Endodermal cell (in vitro differentiated cells): ENCODE measurements at regions not wholly inside any gene's neighbourhood (a gene's known extent, or its start where the extent isn't known, plus 50 kb on each side); places are given as distances from the start of the nearest gene placed in this dataset.

ENCODE experiments used
- DNase-seq: peaks from one replicate; pipeline ENCODE4 v3.0.0-alpha.2; 2017
- H3K27ac ChIP-seq: 2 replicates; pipeline ENCODE4 v1.5.1; 2013; ENCODE audit warnings: mild to moderate bottlenecking, low read depth, low read length, moderate library complexity
- H3K27me3 ChIP-seq: 2 replicates; pipeline ENCODE4 v1.6.1; 2013; ENCODE audit warnings: mild to moderate bottlenecking, low read length, moderate library complexity; ENCODE audit not compliant: insufficient read depth, control insufficient read depth, poor library complexity, severe bottlenecking
- H3K36me3 ChIP-seq: 2 replicates; pipeline ENCODE4 v1.7.0; 2013; ENCODE audit warnings: mild to moderate bottlenecking, low read length, moderate library complexity; ENCODE audit not compliant: control insufficient read depth, insufficient read depth
- H3K4me1 ChIP-seq: one replicate; pipeline ENCODE4 v1.7.0; 2013; ENCODE audit warnings: low read length; ENCODE audit not compliant: control insufficient read depth, insufficient read depth
- H3K4me3 ChIP-seq: 2 replicates; pipeline ENCODE4 v1.5.1; 2013; ENCODE audit warnings: mild to moderate bottlenecking, low read length, moderate library complexity
- H3K9ac ChIP-seq: 2 replicates; pipeline ENCODE4 v1.6.1; 2013; ENCODE audit warnings: mild to moderate bottlenecking, low read length, moderate library complexity; ENCODE audit not compliant: poor library complexity, severe bottlenecking; ENCODE audit errors: extremely low read depth
- H3K9me3 ChIP-seq: 2 replicates; pipeline ENCODE4 v1.6.1; 2013; ENCODE audit warnings: mild to moderate bottlenecking, low read length, moderate library complexity; ENCODE audit not compliant: control insufficient read depth
- H3K27ac Mint-ChIP-seq: 2 replicates; pipeline ENCODE4 v1.8.0; 2020; ENCODE audit warnings: mixed read lengths
- H3K27me3 Mint-ChIP-seq: 2 replicates; pipeline ENCODE4 v1.8.0; 2021; ENCODE audit warnings: mild to moderate bottlenecking, mixed read lengths; ENCODE audit not compliant: insufficient read depth
- H3K36me3 Mint-ChIP-seq: 2 replicates; pipeline ENCODE4 v1.8.0; 2020; ENCODE audit warnings: low read depth, mixed read lengths
- H3K4me1 Mint-ChIP-seq: 2 replicates; pipeline ENCODE4 v1.8.0; 2020; ENCODE audit warnings: mixed read lengths
- H3K4me3 Mint-ChIP-seq: 2 replicates; pipeline ENCODE4 v1.8.0; 2020; ENCODE audit warnings: mild to moderate bottlenecking, moderate library complexity, mixed read lengths
- H3K9me3 Mint-ChIP-seq: 2 replicates; pipeline ENCODE4 v1.8.0; 2020; ENCODE audit warnings: mild to moderate bottlenecking, mixed read lengths
- WGBS, 2 experiments: methylation state at CpG; one replicate each; pipeline versions ENCODE4 v1.1.5 to v1.1.7; 2013; ENCODE audit warnings: missing lambda C conversion rate in 2 of 2, mixed read lengths in 1 of 2; ENCODE audit not compliant: insufficient coverage in 1 of 2, insufficient read length in 1 of 2; 5-methylcytosine and 5-hydroxymethylcytosine counted together
- TF ChIP-seq, protein P1 (sequence below): fragments of 200-600 bp; sonication (generic); conservative IDR thresholded peaks from 2 replicates; pipeline ENCODE4 v1.5.0; 2021; ENCODE audit warnings: antibody characterized with exemption, mild to moderate bottlenecking

DNA sequence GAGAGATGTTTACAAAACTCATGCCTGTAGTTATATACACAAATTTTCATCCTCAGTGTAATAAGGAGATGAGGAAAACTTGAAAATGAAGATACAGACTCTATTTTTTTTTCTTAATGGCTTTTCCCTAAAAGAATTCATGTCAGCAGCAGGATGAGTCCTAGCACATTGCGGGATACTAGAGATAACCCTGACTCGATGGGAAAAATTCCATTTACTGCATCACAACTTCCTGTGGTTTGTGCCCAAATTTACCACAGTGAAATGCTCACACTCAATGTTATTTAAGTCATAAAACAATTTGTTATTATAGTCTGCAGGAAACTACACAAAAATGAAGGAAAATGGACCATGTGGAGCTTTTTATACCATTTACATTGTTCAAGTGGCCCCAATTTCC lies 581.9 kb upstream of the ZNF717 start:
- Mint-ChIP-seq H3K27me3 (no peaks in the 10 kb centered on the region), H3K4me3 (no peak overlapping the region), H3K9me3 (no peaks in the 10 kb centered on the region), H3K36me3 (no peaks in the 10 kb centered on the region), H3K4me1 (no peaks in the 10 kb centered on the region), H3K27ac (no peak overlapping the region)
- H3K4me3 ChIP-seq: no peak overlapping the region
- H3K4me1 ChIP-seq: no peaks in the 10 kb centered on the region
- H3K36me3 ChIP-seq: no peaks in the 10 kb centered on the region
- WGBS, 2 experiments: 92 to 100% methylated on average over 1 to 2 of the region's 2 CpGs
- no peak for DNase-seq
- no peaks in the 10 kb centered on the region for H3K27me3 ChIP-seq
- TF ChIP-seq, protein P1, sequence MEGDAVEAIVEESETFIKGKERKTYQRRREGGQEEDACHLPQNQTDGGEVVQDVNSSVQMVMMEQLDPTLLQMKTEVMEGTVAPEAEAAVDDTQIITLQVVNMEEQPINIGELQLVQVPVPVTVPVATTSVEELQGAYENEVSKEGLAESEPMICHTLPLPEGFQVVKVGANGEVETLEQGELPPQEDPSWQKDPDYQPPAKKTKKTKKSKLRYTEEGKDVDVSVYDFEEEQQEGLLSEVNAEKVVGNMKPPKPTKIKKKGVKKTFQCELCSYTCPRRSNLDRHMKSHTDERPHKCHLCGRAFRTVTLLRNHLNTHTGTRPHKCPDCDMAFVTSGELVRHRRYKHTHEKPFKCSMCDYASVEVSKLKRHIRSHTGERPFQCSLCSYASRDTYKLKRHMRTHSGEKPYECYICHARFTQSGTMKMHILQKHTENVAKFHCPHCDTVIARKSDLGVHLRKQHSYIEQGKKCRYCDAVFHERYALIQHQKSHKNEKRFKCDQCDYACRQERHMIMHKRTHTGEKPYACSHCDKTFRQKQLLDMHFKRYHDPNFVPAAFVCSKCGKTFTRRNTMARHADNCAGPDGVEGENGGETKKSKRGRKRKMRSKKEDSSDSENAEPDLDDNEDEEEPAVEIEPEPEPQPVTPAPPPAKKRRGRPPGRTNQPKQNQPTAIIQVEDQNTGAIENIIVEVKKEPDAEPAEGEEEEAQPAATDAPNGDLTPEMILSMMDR: no peak
- no peak overlapping the region for H3K9ac ChIP-seq
- H3K9me3 ChIP-seq: no peaks in the 10 kb centered on the region
- no peak overlapping the region for H3K27ac ChIP-seq

DNA sequence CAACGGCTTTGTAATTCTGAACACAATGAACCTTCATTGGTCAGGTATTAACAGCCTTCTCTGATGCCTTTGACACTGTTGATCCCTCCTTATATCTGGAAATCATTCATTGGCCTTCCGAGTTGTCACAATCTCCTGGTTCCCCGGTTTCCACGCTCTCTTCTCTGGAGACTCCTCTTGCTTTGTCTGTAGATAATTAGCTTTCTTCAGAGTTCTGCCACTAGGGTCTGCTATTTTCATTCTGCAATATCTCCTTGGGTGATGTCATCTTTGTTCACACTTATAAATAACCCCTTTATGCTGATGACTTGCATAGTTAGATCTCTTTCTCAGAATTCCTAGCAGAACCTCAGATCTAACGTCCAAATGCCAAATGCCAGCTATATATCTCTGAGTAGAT lies 583.8 kb upstream of the ZNF717 start:
- no peaks in the 10 kb centered on the region for H3K9me3 ChIP-seq
- no peaks in the 10 kb centered on the region for H3K27me3 Mint-ChIP-seq
- peak overlapping the region; percentile 4 for H3K27ac Mint-ChIP-seq
- H3K9ac ChIP-seq: no peak overlapping the region
- H3K4me1 ChIP-seq: no peaks in the 10 kb centered on the region
- H3K36me3 Mint-ChIP-seq: no peaks in the 10 kb centered on the region
- DNase-seq: no peak
- H3K27me3 ChIP-seq: no peaks in the 10 kb centered on the region
- WGBS, 2 experiments: 90 to 92% methylated on average over 5 of the region's 5 CpGs
- no peak overlapping the region for H3K4me3 Mint-ChIP-seq
- TF ChIP-seq, protein P1: peak; percentile 67
- H3K4me1 Mint-ChIP-seq: no peaks in the 10 kb centered on the region
- H3K36me3 ChIP-seq: no peaks in the 10 kb centered on the region
- no peak overlapping the region for H3K4me3 ChIP-seq
- no peaks in the 10 kb centered on the region for H3K9me3 Mint-ChIP-seq
- H3K27ac ChIP-seq: no peak overlapping the region

DNA sequence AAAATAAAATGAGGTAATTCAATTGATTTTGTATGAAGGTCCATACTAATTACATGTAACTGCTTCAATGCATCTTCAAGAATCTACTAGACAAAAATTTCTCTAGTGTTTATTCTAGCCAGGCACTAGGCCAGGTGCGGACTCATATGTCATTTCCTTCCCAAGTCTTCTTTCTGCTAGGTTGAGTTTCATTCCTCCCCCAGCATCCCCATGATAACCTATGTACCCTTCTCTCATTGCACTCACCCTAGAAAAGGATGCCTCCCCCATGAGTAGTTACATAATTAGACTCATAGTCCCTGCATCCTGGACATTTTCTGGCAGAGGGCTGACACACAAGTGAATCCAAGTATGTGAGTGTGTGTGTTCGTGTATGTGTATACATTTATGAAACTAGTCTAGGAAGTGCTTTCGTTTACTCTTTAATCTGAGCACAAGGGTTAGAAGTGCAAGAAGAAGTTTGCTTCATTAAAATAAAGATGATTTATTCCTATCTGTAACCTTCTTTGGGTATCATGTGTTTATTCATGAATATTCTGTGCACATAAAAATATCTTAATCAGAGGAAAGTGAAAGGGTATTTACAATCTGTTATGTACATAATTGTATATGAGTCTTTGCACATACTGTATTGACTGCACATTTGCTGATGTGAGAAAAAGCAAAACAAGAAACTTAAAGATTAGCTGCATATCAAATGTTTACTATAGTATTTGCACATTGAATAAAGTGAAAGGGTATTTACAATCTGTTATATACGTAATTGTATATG lies 585.6 kb upstream of the ZNF717 start:
- Mint-ChIP-seq H3K36me3 (no peaks in the 10 kb centered on the region), H3K4me1 (no peaks in the 10 kb centered on the region), H3K27me3 (no peaks in the 10 kb centered on the region), H3K4me3 (no peak overlapping the region), H3K27ac (no peak overlapping the region), H3K9me3 (no peaks in the 10 kb centered on the region)
- 89 to 96% methylated on average over 3 to 4 of the region's 4 CpGs for WGBS, 2 experiments
- Histone ChIP-seq H3K9ac (no peak overlapping the region), H3K27ac (no peak overlapping the region), H3K4me3 (no peak overlapping the region), H3K36me3 (no peaks in the 10 kb centered on the region), H3K9me3 (no peaks in the 10 kb centered on the region), H3K27me3 (no peaks in the 10 kb centered on the region), H3K4me1 (no peaks in the 10 kb centered on the region)
- TF ChIP-seq, protein P1: no peak
- DNase-seq: no peak
